DOHH2 (cell line): ENCODE measurements at regions not wholly inside any gene's neighbourhood (a gene's known extent, or its start where the extent isn't known, plus 50 kb on each side); places are given as distances from the start of the nearest gene placed in this dataset.
A peak's percentile ranks its signal among the peaks of the same experiment; 100 is the strongest.

Experiments
- EZH2phosphoT487 ChIP-seq: fragments of 200-600 bp; sonication (generic); IDR thresholded peaks from 2 replicates; pipeline ENCODE4 v1.6.1; 2017; ENCODE audit warnings: borderline replicate concordance, mild to moderate bottlenecking, antibody characterized with exemption, low read length, moderate library complexity, mixed read lengths
- TF ChIP-seq, protein P1 (sequence below): fragments of 200-600 bp; sonication (generic); IDR thresholded peaks from one replicate; pipeline ENCODE4 v1.5.1; 2014; ENCODE audit warnings: antibody characterized with exemption, mild to moderate bottlenecking, low read depth, low read length; ENCODE audit not compliant: poor library complexity, severe bottlenecking

DNA sequence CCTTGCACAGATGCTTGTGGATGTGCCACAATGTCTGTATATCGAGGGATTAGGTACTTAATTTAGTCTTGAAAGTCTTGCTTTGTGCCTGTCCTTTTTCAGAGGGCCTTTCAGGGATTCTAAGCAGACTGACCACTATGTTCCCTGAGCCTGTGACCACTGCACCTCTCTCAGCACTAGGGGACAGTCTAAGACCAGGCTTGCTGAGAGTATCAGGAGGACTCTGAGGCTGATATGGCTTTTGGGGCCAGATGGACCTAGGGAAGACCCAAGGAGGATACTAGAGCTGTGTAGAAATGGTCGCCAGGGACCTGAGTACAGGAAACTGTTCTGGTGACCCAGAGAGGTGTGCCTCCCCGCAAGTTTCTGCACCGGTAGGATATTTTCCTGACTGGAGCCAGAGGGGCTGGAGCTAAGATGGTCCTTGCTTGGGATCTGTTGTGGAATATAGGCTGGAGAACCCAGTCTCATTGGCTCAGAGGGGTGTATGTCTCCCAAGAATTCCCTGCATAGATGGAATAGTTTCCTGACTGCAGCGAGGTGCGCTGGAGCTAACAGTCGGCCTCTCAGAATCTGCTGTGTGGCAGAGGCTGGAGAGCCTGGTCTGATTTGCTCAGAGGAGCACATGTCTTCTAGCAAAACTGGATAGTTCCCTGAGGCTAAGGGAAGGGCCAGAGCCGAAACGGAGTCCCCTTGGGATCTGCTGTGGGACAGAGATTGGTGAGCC lies 213.2 kb upstream of the DCBLD2 start:
- TF ChIP-seq, protein P1, sequence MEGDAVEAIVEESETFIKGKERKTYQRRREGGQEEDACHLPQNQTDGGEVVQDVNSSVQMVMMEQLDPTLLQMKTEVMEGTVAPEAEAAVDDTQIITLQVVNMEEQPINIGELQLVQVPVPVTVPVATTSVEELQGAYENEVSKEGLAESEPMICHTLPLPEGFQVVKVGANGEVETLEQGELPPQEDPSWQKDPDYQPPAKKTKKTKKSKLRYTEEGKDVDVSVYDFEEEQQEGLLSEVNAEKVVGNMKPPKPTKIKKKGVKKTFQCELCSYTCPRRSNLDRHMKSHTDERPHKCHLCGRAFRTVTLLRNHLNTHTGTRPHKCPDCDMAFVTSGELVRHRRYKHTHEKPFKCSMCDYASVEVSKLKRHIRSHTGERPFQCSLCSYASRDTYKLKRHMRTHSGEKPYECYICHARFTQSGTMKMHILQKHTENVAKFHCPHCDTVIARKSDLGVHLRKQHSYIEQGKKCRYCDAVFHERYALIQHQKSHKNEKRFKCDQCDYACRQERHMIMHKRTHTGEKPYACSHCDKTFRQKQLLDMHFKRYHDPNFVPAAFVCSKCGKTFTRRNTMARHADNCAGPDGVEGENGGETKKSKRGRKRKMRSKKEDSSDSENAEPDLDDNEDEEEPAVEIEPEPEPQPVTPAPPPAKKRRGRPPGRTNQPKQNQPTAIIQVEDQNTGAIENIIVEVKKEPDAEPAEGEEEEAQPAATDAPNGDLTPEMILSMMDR, result peak; percentile 31
- TF ChIP-seq EZH2phosphoT487, result no peak
